CD4-positive, alpha-beta T cell treated with Interferon alpha-2 for 1 hour (primary cell): ENCODE measurements at regions not wholly inside any gene's neighbourhood (a gene's known extent, or its start where the extent isn't known, plus 50 kb on each side); places are given as distances from the start of the nearest gene placed in this dataset.
A peak's percentile ranks its signal among the peaks of the same experiment; 100 is the strongest.
"Not testable (repeated sequence)": the region's sequence is repeated elsewhere in the genome, so short reads cannot be mapped to it uniquely, and the experiment has no call there.

Experiments
- DNase-seq, 2 donors: peaks; one replicate each; pipeline ENCODE4 v3.0.0-alpha.2; 2020 to 2022

DNA sequence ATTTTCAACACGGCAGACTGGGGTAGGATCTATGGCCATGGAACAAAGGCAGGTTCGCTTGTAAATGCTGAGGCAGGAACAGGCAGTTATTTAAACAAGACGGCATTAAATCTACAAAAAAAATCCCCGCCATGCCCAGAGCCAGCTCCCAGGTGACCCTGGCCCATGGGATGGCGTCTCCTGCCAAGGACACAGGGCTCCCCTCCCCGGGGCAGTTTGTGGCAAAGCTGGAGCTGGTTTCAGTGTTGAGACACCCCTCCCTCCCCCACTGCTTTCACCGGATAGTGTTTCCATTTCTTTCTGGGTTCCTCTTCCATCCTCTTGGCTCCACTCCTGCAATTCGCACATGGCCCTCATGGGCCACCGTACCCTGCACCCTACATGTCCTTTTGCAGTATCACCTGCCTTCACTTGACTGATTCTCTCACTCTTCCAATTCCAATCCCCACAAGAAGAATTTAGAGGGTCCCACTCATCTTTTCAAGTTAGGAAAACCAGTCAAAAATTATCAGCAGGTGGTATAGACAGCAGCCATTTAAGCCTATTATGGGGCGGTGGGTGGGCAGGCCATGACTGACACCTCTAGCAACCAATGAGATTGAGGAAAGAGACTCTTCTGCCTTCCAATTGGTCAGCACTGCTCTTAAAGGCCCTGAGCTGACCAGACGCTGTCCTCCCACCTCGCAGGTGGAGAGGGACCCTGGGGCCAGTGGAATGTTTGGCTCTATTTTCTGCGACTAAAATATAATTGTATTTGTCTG is 52.0 kb downstream of the OLIG1 start:
- DNase-seq, result peak in 1 of 2 donors; percentile 24

- DNase-seq, result no peak
Measured at GRCh38 chr21:33122507-33122906, 52.6 kb downstream of the OLIG1 start.

DNA sequence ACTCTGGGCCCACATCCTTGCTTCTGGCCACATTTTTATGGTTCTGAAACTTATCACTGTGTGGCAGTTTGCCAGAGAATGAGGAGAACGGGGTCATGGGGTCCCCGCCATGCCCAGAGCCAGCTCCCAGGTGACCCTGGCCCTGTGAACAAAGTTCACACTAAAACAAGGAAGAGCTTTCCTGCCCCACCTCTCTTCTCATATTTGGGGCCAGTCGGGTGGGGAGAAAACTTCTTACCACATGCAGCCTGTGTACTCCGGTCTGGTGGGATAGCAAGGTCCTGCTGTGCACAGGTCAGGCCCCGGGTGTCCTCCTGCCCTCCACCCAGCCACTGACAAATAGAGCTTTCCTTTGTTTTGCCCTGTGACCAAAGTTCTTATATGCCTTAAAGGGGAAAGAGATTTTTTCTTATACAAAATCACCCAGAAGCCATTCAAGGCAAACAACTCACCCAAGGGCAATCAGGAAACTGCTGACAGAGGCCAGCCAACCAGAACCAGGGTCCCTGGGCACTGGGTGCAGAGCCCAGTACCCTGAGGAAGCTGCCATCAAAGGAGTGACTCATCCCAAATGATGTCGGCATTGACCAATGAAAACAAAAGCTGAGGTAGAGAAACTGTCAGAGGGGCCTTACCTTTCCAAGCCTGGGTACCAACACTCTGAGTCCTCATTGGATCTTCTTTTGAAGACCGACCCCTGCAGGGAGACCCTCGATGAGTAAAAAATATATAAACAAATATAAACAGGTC is 53.6 kb downstream of the OLIG1 start:
- no peak for DNase-seq

GRCh38 chr21:33124889-33125288 is 54.9 kb downstream of the OLIG1 start:
- no peak for DNase-seq

- no peak for DNase-seq
Measured at GRCh38 chr21:33125680-33126375, 55.9 kb downstream of the OLIG1 start.

GRCh38 chr21:33126569-33126968 is 56.6 kb downstream of the OLIG1 start:
- no peak for DNase-seq

DNA sequence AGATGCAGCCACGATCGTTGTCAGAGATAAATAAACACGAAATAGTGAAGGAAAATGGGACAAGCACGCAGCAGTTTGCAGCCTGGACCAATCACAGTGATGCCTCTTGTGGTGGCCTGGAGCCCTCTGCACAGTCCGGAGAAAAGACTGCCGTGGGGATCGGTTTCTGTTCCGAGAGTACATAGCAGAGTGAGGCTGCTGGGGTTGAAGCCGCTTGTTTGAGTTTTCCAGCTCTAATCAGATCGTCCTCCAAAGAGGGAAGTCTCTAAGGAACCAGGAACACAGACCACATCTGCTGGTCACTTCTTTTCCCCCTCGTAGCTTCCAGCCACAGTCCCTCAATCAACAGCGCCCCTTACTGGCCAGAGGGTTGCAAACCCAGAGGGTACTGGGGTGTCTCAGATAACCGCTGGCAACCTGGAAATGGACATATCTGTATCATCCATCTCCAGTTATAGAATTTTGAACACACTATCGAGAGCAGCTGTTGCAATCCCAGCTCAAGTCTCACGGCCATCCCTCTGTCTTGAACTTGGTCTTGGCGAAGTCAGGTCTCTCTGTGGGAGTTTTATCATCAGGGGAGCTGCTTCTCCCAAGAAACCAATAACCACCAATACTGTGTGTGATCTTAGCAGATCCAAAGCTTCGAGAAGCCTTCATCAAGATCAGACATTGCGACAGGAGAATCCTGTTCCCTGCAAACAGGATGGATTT is 57.4 kb downstream of the OLIG1 start:
- peak; percentile 63 to 66 for DNase-seq

DNA sequence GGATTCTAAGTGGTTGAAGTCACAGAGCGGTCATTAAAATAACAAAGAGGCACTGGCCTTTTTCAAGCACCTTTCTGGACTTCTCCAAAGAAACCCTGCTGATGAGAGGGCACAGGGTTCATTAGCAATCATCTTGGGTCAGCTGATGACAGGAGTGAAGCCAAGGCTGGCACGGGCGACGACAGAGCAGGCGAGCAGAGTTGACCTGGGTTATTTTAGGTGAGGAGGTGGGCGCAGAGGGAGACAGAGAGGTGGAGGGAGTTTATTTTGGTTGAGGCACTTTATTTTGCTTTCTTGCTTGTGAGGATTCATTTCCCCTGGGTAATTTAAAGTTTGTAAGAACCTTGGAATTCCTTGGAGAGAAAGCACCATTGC is 57.9 kb downstream of the OLIG1 start:
- DNase-seq, result no peak

DNA sequence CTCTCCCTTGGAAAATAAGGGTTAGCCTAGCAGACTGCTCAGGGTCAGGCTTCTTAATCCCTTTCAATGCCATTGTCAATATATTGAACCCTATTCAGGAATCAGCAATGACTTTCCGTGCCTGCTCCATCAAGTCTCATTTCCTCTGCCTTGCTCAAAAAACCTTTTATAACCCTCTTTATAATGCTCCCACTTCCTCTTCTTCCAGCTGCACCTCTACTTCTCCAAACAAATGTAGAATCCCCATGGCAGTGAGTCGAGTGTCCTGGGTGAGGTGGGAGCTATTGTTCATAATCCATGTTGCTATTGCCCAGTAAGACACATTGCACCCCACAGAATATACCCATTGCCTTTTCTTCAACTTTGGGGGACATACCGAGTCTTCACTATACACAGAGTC is 58.6 kb downstream of the OLIG1 start:
- no peak for DNase-seq

DNA sequence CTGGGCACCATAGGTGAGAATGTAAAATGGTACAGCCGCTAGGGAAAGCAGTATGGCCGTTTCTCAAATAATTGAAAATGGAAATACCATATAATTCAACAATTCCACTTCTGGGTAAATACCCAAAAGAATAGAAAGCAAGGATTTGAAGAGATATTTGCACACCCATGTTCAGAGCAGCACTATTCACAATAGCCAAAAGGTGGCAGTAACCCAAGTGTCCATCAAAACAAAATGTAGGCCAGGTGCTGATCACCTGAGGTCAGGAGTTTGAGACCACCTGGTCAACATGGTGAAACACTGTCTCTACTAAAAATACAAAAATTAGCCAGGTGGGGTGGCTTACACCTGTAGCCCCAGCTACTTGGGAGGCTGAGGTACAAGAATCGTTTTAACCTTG is 62.1 kb downstream of the OLIG1 start:
- peak in 1 of 2 donors; percentile 26 for DNase-seq

GRCh38 chr21:33133892-33134291 is 64.0 kb downstream of the OLIG1 start:
- no peak for DNase-seq

GRCh38 chr21:33135925-33136324 is 66.0 kb downstream of the OLIG1 start:
- DNase-seq, result no peak

GRCh38 chr21:33136847-33137502 is 67.0 kb downstream of the OLIG1 start:
- no peak for DNase-seq

GRCh38 chr21:33139084-33139483 is 69.1 kb downstream of the OLIG1 start:
- no peak for DNase-seq

DNA sequence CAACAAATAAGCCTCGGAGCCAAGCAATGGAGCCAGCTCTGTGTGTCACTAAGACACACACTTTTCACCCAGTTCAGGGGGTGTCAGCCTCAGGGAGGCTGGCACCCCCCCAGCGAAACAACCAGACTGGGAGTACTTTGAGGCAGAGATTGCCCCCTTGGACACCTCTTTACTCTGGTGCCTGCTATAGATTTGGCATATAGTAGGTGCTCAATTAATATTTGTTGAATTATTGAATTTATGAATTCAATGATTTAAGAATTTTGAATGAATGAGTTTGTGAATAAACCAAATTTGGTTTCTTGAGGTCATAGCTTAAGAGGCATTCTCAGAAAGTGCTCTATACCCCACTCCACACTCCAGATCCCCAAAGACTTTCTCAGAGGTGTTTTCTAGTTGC is 70.3 kb downstream of the OLIG1 start:
- DNase-seq, result no peak

DNA sequence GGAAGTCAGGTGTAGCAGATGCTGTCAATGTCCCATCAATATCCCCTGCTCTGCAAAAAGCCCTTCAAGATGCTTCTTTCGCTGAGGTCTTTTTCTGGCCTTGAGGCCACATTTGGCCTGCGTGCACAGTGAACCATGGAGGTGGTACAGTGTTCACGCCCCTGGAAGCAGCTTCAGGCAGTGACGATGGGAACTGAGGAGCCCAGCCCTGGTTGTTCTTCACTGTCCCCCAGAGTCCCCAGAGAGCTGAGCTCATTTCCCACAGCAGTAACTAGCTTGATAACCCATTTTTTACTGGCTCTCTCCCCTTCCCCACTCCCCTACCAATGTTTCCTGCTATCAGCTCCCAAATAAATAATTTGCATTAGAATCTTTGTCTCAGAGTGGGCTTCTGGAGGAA is 76.5 kb downstream of the OLIG1 start:
- DNase-seq, result no peak

DNA sequence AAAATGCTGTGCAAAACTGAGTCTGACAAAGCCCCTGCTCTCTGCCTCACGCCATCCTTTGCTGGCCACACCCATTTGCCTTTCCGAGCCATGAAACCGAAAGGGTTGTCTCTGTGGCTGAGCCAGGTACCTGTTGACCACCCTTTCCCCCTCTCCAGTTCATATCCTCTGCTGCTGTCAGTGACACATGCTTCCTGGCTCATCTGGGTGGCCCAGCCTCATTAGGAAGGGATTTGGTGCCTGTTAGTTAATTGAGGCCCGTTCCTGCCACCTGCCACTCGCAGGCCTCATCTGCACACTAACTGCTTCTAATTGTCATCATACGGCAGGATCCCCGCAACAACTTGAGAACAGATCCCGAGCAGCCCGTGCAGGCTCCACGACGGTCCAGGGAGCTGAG is 79.2 kb downstream of the OLIG1 start:
- DNase-seq, result no peak

GRCh38 chr21:33150968-33151367 is 78.8 kb upstream of the IFNAR2 start:
- not testable (repeated sequence) for DNase-seq

DNA sequence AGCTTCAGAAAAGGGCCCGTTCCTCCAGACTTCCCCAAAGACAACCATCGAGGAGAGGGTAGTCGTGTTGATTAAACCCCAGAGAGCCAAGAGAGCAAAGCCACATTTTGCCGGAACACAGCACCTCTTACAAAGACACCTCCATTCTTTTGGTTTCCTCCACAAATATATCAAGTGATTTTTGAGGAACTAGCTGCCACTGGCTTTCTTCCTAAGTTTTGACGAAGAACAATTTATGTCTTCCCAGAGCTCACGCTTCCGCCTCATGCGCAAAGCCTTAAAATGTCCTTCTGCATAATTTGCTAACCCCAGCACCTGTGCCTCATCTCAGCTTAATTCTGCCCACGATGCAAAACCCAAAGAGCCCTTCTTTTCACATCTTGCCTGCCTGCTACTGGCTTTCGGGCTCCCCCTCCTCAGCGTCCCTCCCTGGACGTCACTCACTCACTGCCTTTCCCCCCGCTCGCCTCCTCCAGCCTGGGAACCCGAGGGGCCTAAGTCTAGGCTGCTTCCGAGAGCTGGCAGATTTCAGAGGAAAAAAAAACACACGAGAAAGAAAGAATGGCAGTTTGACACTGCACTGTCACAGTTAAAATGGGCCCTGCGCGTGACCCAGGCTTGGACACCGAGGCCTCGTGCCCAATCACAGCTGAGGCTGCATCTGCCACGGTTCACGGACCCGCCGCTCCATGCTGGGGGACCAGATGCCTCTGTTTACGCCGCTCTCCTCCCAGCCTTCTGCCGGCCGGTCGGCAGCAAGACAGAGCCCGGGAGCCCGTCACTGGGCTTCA is 77.6 kb upstream of the IFNAR2 start:
- DNase-seq, result no peak

DNA sequence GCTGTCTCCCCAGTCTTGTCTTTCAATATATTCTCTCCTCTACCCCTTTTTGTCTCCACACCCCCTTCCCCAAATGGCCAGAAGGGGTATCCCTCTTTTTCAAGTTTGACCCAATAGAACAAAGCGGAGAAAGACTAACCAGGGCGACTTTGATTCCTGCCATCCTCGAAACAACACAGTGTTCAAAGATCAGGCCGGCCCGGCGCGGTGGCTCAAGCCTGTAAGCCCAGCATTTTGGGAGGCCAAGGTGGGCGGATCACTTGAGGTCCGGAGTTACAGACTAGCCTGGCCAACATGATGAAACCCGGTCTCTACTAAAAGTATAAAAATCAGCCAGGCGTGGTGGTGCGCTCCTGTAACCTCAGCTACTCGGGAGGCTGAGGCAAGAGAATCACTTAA is 77.0 kb upstream of the IFNAR2 start:
- DNase-seq, result no peak

DNA sequence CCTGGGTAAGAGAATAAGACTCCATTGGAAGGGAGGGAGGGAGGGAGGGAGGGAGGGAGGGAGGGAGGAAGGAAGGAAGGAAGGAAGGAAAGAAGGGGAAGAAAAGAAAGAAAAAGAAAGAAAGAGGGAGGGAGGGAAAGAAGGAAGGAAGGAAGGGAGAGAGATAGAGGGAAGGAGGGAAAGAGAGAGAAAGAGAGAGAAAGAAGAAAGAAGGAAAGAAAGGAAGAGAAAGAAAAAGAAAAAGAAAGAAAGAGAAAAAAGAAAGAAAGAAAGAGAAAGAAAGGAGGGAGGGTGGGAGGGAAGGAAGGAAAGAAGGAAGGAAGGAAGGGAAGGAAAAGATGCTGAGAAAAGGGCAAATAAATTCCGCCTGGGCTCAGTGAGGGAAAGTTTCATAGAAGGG is 74.7 kb upstream of the IFNAR2 start:
- no peak for DNase-seq

- DNase-seq, result no peak
Measured at GRCh38 chr21:33155422-33155821, 74.3 kb upstream of the IFNAR2 start.
